T-cell (primary cell): ENCODE measurements at regions not wholly inside any gene's neighbourhood (a gene's known extent, or its start where the extent isn't known, plus 50 kb on each side); places are given as distances from the start of the nearest gene placed in this dataset.

ENCODE experiments used
- ATAC-seq, 4 experiments: fragments of 200-7000 bp in 3 of 4; fragments of 150-1000 bp in 1 of 4; cut with Tn5 transposase; replicated peaks in 1 of 4; 1 replicate in 3 of 4; 2 replicates in 1 of 4; pipeline ENCODE4 v1.10.0; 2021; ENCODE audit warnings: moderate library complexity in 3 of 4, mild to moderate bottlenecking in 2 of 4, moderate number of reproducible peaks in 1 of 4
- CTCF ChIA-PET, 2 donors: fragments of 300-600 bp; sonication (Branson Sonifier 250); formaldehyde crosslinking; loops; one replicate each; lab custom pipeline; 2022; ENCODE audit warnings: antibody characterized with exemption in 2 of 2; lab: Charles Lee
- POLR2A ChIA-PET, 2 donors: fragments of 300-600 bp; sonication (Branson Sonifier 250); formaldehyde crosslinking; loops; one replicate each; lab custom pipeline; 2022; ENCODE audit warnings: antibody characterized with exemption in 2 of 2; lab: Charles Lee
- DNase-seq, 35 experiments: peaks; one replicate each; pipeline versions ENCODE4 v3.0.0 to v3.0.0-alpha.2; 2013 to 2023
- H3K27ac ChIP-seq: one replicate; pipeline ENCODE4 v1.5.1; 2013; ENCODE audit warnings: low read length
- H3K27me3 ChIP-seq, 2 experiments: replicated peaks in 1 of 2; 1 replicate in 1 of 2; 2 replicates in 1 of 2; pipeline versions ENCODE4 v1.6.1 to v1.7.0; 2013; ENCODE audit warnings: low read length in 1 of 2, mixed read lengths in 1 of 2; ENCODE audit not compliant: control insufficient read depth in 2 of 2, insufficient read depth in 2 of 2; ENCODE audit errors: extremely low read depth in 1 of 2
- H3K36me3 ChIP-seq, 2 donors: 1 replicate in 1 of 2; 2 replicates in 1 of 2; pipeline versions ENCODE4 v1.6.1 to v1.7.0; 2013; ENCODE audit warnings: low read length in 1 of 2; ENCODE audit not compliant: control insufficient read depth in 2 of 2, insufficient read depth in 1 of 2; ENCODE audit errors: extremely low read depth in 1 of 2
- H3K4me1 ChIP-seq, 2 experiments: 1 replicate in 1 of 2; 2 replicates in 1 of 2; pipeline versions ENCODE4 v1.6.1 to v1.7.0; 2013; ENCODE audit warnings: low read length in 2 of 2, mixed read lengths in 1 of 2; ENCODE audit not compliant: insufficient read depth in 2 of 2, control insufficient read depth in 1 of 2; ENCODE audit errors: extremely low read depth in 1 of 2
- H3K4me3 ChIP-seq, 2 donors: 1 replicate in 1 of 2; 2 replicates in 1 of 2; pipeline versions ENCODE4 v1.5.1 to v1.7.0; 2013; ENCODE audit warnings: mild to moderate bottlenecking in 2 of 2, low read length in 1 of 2, moderate library complexity in 1 of 2; ENCODE audit not compliant: control insufficient read depth in 1 of 2; ENCODE audit errors: extremely low read depth in 1 of 2
- H3K9me3 ChIP-seq: 2 replicates; pipeline ENCODE4 v1.7.0; 2013
- H3K27ac Mint-ChIP-seq, 2 donors: one replicate each; pipeline ENCODE4 v1.8.0; 2020 to 2021; ENCODE audit warnings: mild to moderate bottlenecking in 2 of 2, mixed read lengths in 2 of 2
- H3K27me3 Mint-ChIP-seq, 2 donors: one replicate each; pipeline ENCODE4 v1.8.0; 2021 to 2022; ENCODE audit warnings: mixed read lengths in 2 of 2
- H3K36me3 Mint-ChIP-seq: one replicate; pipeline ENCODE4 v1.8.0; 2021; ENCODE audit warnings: mixed read lengths
- H3K4me1 Mint-ChIP-seq, 3 donors: one replicate each; pipeline ENCODE4 v1.8.0; 2020 to 2022; ENCODE audit warnings: mixed read lengths in 3 of 3, mild to moderate bottlenecking in 1 of 3
- H3K4me3 Mint-ChIP-seq, 3 donors: one replicate each; pipeline ENCODE4 v1.8.0; 2020 to 2022; ENCODE audit warnings: mild to moderate bottlenecking in 3 of 3, mixed read lengths in 3 of 3, moderate library complexity in 3 of 3
- H3K9me3 Mint-ChIP-seq, 3 donors: one replicate each; pipeline ENCODE4 v1.8.0; 2020 to 2022; ENCODE audit warnings: mixed read lengths in 3 of 3
- WGBS: methylation state at CpG from one replicate; pipeline ENCODE4 v1.1.5; 2013; ENCODE audit warnings: missing lambda C conversion rate; ENCODE audit not compliant: insufficient coverage; 5-methylcytosine and 5-hydroxymethylcytosine counted together

- Histone ChIP-seq H3K4me1 (no peaks in the 10 kb centered on the region), H3K27me3 (no peaks in the 10 kb centered on the region), H3K9me3 (no peaks in the 10 kb centered on the region), H3K36me3 (no peaks in the 10 kb centered on the region), H3K27ac (no peak overlapping the region), H3K4me3 (no peak overlapping the region)
- H3K9me3 Mint-ChIP-seq, result peaks cover 11 to 20% (median 14%) of the 10 kb centered on the region in 3 donors
- H3K4me1 Mint-ChIP-seq, result no peaks in the 10 kb centered on the region
- H3K27me3 Mint-ChIP-seq, result no peaks in the 10 kb centered on the region
- no peak overlapping the region for H3K4me3 Mint-ChIP-seq
- H3K36me3 Mint-ChIP-seq, result no peaks in the 10 kb centered on the region
- WGBS, result no CpG with 5 or more reads among the region's 1 CpG
- ATAC-seq, result no peak
- ChIA-PET CTCF (interaction anchor here in 1 of 2 donors (0.6 kb wide), 1 partner anchor 20 kb away, joined by 3 read pairs; no protein-coding TSS in a partner anchor), POLR2A (no interaction called here)
- no peak overlapping the region for H3K27ac Mint-ChIP-seq
- DNase-seq, result no peak
Measured at GRCh38 chr13:65535370-65535769, 1694.8 kb downstream of the PCDH9 start.

GRCh38 chr13:65532231-65532630 lies 1697.9 kb downstream of the PCDH9 start:
- H3K9me3 Mint-ChIP-seq, result peaks cover 11 to 20% (median 16%) of the 10 kb centered on the region in 3 donors
- Histone ChIP-seq H3K4me3 (no peak overlapping the region), H3K36me3 (no peaks in the 10 kb centered on the region), H3K4me1 (no peaks in the 10 kb centered on the region), H3K9me3 (no peaks in the 10 kb centered on the region), H3K27ac (no peak overlapping the region), H3K27me3 (no peaks in the 10 kb centered on the region)
- H3K4me1 Mint-ChIP-seq, result no peaks in the 10 kb centered on the region
- H3K4me3 Mint-ChIP-seq, result no peak overlapping the region
- CTCF ChIA-PET, result interaction anchor here in 1 of 2 donors (0.5 to 0.8 kb wide), 3 partner anchors 36 to 1542 kb away, joined by 3 to 5 read pairs (median 3); no protein-coding TSS in a partner anchor
- POLR2A ChIA-PET, result no interaction called here
- H3K27me3 Mint-ChIP-seq, result no peaks in the 10 kb centered on the region
- no CpG with 5 or more reads among the region's 4 CpGs for WGBS
- H3K36me3 Mint-ChIP-seq, result no peaks in the 10 kb centered on the region
- no peak overlapping the region for H3K27ac Mint-ChIP-seq
- DNase-seq (no peak), ATAC-seq (no peak)

DNA sequence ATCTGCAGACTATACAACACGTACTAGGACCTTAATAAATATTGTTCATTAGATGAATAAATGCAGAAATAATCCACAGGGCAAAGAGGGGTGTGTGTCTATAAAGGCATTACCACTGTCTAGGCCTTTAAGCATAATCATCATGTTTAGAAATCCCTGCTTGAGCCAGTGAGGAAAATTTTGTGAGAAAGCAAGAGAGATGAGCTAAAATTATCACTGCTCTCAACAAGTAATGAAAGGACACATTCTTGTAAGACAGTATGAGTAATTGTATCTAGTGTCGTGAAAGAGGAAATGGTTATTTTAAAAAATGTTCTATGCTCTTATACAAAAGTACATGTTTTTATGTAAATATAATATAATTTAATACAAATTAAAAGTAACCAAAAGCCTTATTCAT lies 1699.4 kb downstream of the PCDH9 start:
- Histone ChIP-seq H3K9me3 (no peaks in the 10 kb centered on the region), H3K4me3 (no peak overlapping the region), H3K27me3 (no peaks in the 10 kb centered on the region), H3K27ac (no peak overlapping the region), H3K4me1 (no peaks in the 10 kb centered on the region), H3K36me3 (no peaks in the 10 kb centered on the region)
- DNase-seq, result no peak
- H3K4me1 Mint-ChIP-seq, result no peaks in the 10 kb centered on the region
- H3K27ac Mint-ChIP-seq, result no peak overlapping the region
- ChIA-PET POLR2A (no interaction called here), CTCF (no interaction called here)
- H3K27me3 Mint-ChIP-seq, result no peaks in the 10 kb centered on the region
- no peak overlapping the region for H3K4me3 Mint-ChIP-seq
- no peaks in the 10 kb centered on the region for H3K36me3 Mint-ChIP-seq
- peaks cover 13 to 33% (median 19%) of the 10 kb centered on the region in 3 donors for H3K9me3 Mint-ChIP-seq
- no peak for ATAC-seq
- no CpG with 5 or more reads among the region's 2 CpGs for WGBS

DNA sequence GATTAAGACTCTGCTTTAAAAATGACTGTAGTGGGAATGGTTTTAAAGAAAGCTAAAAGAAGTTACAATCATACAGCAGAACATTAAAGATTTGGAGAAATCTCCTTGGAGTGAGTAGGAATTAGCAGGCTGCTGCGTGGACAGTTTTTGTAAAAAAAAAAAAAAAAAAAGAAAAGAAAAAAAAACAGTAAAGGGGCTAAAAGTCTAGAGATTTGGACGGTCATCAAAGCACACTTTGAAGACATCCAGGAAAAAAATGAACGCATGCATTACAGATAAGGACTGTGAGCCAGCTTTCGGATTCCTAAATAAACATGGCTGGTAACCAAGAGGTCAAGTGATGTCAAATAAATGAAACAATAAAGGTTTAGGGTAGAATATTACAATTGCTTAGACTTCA lies 1700.6 kb downstream of the PCDH9 start:
- no peaks in the 10 kb centered on the region for H3K27me3 ChIP-seq
- H3K27ac ChIP-seq, result no peak overlapping the region
- H3K36me3 ChIP-seq, result no peaks in the 10 kb centered on the region
- ChIA-PET CTCF (no interaction called here), POLR2A (interaction anchor here in 1 of 2 donors (0.5 kb wide), 1 partner anchor 9 kb away, joined by 6 read pairs; no protein-coding TSS in a partner anchor)
- Mint-ChIP-seq H3K4me1 (no peaks in the 10 kb centered on the region), H3K36me3 (no peaks in the 10 kb centered on the region), H3K27me3 (no peaks in the 10 kb centered on the region), H3K4me3 (no peak overlapping the region), H3K9me3 (peaks cover 13 to 43% (median 19%) of the 10 kb centered on the region in 3 donors), H3K27ac (no peak overlapping the region)
- DNase-seq (no peak), ATAC-seq (no peak)
- no peaks in the 10 kb centered on the region for H3K9me3 ChIP-seq
- no peak overlapping the region for H3K4me3 ChIP-seq
- no CpG with 5 or more reads among the region's 4 CpGs for WGBS
- no peaks in the 10 kb centered on the region for H3K4me1 ChIP-seq

- H3K4me1 ChIP-seq, result no peaks in the 10 kb centered on the region
- CTCF ChIA-PET, result no interaction called here
- no peaks in the 10 kb centered on the region for H3K27me3 ChIP-seq
- no peak for DNase-seq
- no peak overlapping the region for H3K27ac Mint-ChIP-seq
- H3K36me3 Mint-ChIP-seq, result no peaks in the 10 kb centered on the region
- POLR2A ChIA-PET, result no interaction called here
- no peak overlapping the region for H3K4me3 Mint-ChIP-seq
- H3K36me3 ChIP-seq, result no peaks in the 10 kb centered on the region
- peaks cover 6 to 24% (median 15%) of the 10 kb centered on the region in 3 donors for H3K9me3 Mint-ChIP-seq
- ATAC-seq, result no peak
- no peaks in the 10 kb centered on the region for H3K4me1 Mint-ChIP-seq
- no peak overlapping the region for H3K4me3 ChIP-seq
- H3K27ac ChIP-seq, result no peak overlapping the region
- H3K27me3 Mint-ChIP-seq, result no peaks in the 10 kb centered on the region
- H3K9me3 ChIP-seq, result no peaks in the 10 kb centered on the region
Measured at GRCh38 chr13:65508745-65509144, 1721.4 kb downstream of the PCDH9 start.

DNA sequence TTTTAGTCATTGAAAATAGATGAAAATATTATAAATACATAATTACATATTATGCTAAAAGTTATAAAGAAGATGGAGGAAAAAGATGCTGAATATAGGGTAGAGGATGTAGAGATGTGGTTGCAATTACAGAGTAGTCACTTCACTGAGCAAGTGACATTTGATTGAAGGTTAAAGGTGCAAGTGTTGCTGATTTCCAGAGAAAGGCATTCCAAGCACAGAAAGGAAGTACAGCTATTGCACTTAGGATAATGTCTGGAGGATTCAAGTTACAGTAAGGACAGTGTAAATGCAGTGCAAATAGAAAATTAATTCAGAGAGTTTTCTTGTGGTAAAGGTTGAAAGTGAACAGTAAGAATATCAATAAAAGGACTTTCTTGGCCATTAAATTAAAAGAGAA lies 1721.8 kb downstream of the PCDH9 start:
- H3K9me3 Mint-ChIP-seq, result peaks cover 4 to 24% (median 15%) of the 10 kb centered on the region in 3 donors
- no peaks in the 10 kb centered on the region for H3K36me3 Mint-ChIP-seq
- DNase-seq (no peak), ATAC-seq (no peak)
- Histone ChIP-seq H3K9me3 (no peaks in the 10 kb centered on the region), H3K4me3 (no peak overlapping the region), H3K36me3 (no peaks in the 10 kb centered on the region), H3K4me1 (no peaks in the 10 kb centered on the region), H3K27me3 (no peaks in the 10 kb centered on the region), H3K27ac (no peak overlapping the region)
- no peaks in the 10 kb centered on the region for H3K4me1 Mint-ChIP-seq
- no peak overlapping the region for H3K4me3 Mint-ChIP-seq
- ChIA-PET POLR2A (no interaction called here), CTCF (no interaction called here)
- no peak overlapping the region for H3K27ac Mint-ChIP-seq
- H3K27me3 Mint-ChIP-seq, result no peaks in the 10 kb centered on the region

- Histone ChIP-seq H3K27ac (no peak overlapping the region), H3K4me1 (no peaks in the 10 kb centered on the region), H3K36me3 (no peaks in the 10 kb centered on the region), H3K9me3 (no peaks in the 10 kb centered on the region), H3K27me3 (no peaks in the 10 kb centered on the region), H3K4me3 (no peak overlapping the region)
- no CpG with 5 or more reads among the region's 1 CpG for WGBS
- Mint-ChIP-seq H3K27me3 (no peaks in the 10 kb centered on the region), H3K27ac (no peak overlapping the region), H3K4me3 (no peak overlapping the region), H3K9me3 (peaks cover 9 to 29% (median 11%) of the 10 kb centered on the region in 3 donors), H3K4me1 (no peaks in the 10 kb centered on the region), H3K36me3 (no peaks in the 10 kb centered on the region)
- no peak for DNase-seq
- no peak for ATAC-seq
- ChIA-PET CTCF (no interaction called here), POLR2A (no interaction called here)
Measured at GRCh38 chr13:65505941-65506340, 1724.2 kb downstream of the PCDH9 start.
